Progenitor cell of endocrine pancreas (in vitro differentiated cells): ENCODE measurements at regions not wholly inside any gene's neighbourhood (a gene's known extent, or its start where the extent isn't known, plus 50 kb on each side); places are given as distances from the start of the nearest gene placed in this dataset.
"Not testable (repeated sequence)": the region's sequence is repeated elsewhere in the genome, so short reads cannot be mapped to it uniquely, and the experiment has no call there.

Experiments used
- DNase-seq: peaks from one replicate; pipeline ENCODE4 v3.0.0; 2021; ENCODE audit warnings: low spot score; ENCODE audit not compliant: unreplicated experiment
- H3K27ac Mint-ChIP-seq: 2 replicates; pipeline ENCODE4 v1.8.0; 2021; ENCODE audit warnings: mild to moderate bottlenecking, moderate library complexity, mixed read lengths
- H3K27me3 Mint-ChIP-seq: 2 replicates; pipeline ENCODE4 v1.8.0; 2021; ENCODE audit warnings: mixed read lengths
- H3K36me3 Mint-ChIP-seq: 2 replicates; pipeline ENCODE4 v1.8.0; 2022; ENCODE audit warnings: mixed read lengths; ENCODE audit not compliant: insufficient read depth
- H3K4me1 Mint-ChIP-seq: 2 replicates; pipeline ENCODE4 v1.8.0; 2021; ENCODE audit warnings: low read depth, mixed read lengths
- H3K4me3 Mint-ChIP-seq: 2 replicates; pipeline ENCODE4 v1.8.0; 2021; ENCODE audit warnings: low read depth, mild to moderate bottlenecking, moderate library complexity, mixed read lengths
- H3K9me3 Mint-ChIP-seq: 2 replicates; pipeline ENCODE4 v1.8.0; 2021; ENCODE audit warnings: low read depth, mixed read lengths
- CTCF ChIP-seq: fragments of 200-600 bp; sonication (generic); IDR thresholded peaks from one replicate; pipeline ENCODE4 v1.5.0; 2021; ENCODE audit warnings: antibody characterized with exemption, mild to moderate bottlenecking; ENCODE audit not compliant: unreplicated experiment

- TF ChIP-seq CTCF, result no peak
- H3K4me1 Mint-ChIP-seq, result no peaks in the 10 kb centered on the region
- H3K27ac Mint-ChIP-seq, result no peak overlapping the region
- H3K9me3 Mint-ChIP-seq, result no peaks in the 10 kb centered on the region
- no peaks in the 10 kb centered on the region for H3K36me3 Mint-ChIP-seq
- no peak overlapping the region for H3K4me3 Mint-ChIP-seq
- no peaks in the 10 kb centered on the region for H3K27me3 Mint-ChIP-seq
- DNase-seq, result no peak
Measured at GRCh38 chr6:112680091-112680490, 333.0 kb downstream of the RFPL4B start.

GRCh38 chr6:112682071-112682470, 334.9 kb downstream of the RFPL4B start:
- no peaks in the 10 kb centered on the region for H3K27me3 Mint-ChIP-seq
- H3K36me3 Mint-ChIP-seq, result no peaks in the 10 kb centered on the region
- H3K27ac Mint-ChIP-seq, result no peak overlapping the region
- DNase-seq, result no peak
- H3K9me3 Mint-ChIP-seq, result no peaks in the 10 kb centered on the region
- H3K4me1 Mint-ChIP-seq, result no peaks in the 10 kb centered on the region
- no peak for TF ChIP-seq CTCF
- no peak overlapping the region for H3K4me3 Mint-ChIP-seq

- no peaks in the 10 kb centered on the region for H3K36me3 Mint-ChIP-seq
Measured at GRCh38 chr6:112683106-112683505, 336.0 kb downstream of the RFPL4B start.

GRCh38 chr6:112683926-112684325, 336.8 kb downstream of the RFPL4B start:
- no peak overlapping the region for H3K4me3 Mint-ChIP-seq
- no peaks in the 10 kb centered on the region for H3K4me1 Mint-ChIP-seq
- TF ChIP-seq CTCF, result no peak
- H3K27ac Mint-ChIP-seq, result no peak overlapping the region
- peaks cover 4% of the 10 kb centered on the region for H3K9me3 Mint-ChIP-seq
- H3K36me3 Mint-ChIP-seq, result peaks cover 5% of the 10 kb centered on the region
- no peak for DNase-seq
- no peaks in the 10 kb centered on the region for H3K27me3 Mint-ChIP-seq

More at GRCh38 chr6:112683106-112683505, 336.0 kb downstream of the RFPL4B start:
- TF ChIP-seq CTCF, result no peak
- Mint-ChIP-seq H3K4me3 (no peak overlapping the region), H3K4me1 (no peaks in the 10 kb centered on the region), H3K27me3 (no peaks in the 10 kb centered on the region), H3K9me3 (no peaks in the 10 kb centered on the region), H3K27ac (no peak overlapping the region)
- DNase-seq, result no peak

- not testable (repeated sequence) for DNase-seq, H3K27ac Mint-ChIP-seq, H3K4me3 Mint-ChIP-seq, H3K27me3 Mint-ChIP-seq, H3K4me1 Mint-ChIP-seq, H3K9me3 Mint-ChIP-seq, H3K36me3 Mint-ChIP-seq
Measured at GRCh38 chr6:112685521-112686220, 338.5 kb downstream of the RFPL4B start.

- H3K27me3 Mint-ChIP-seq, DNase-seq, H3K27ac Mint-ChIP-seq, H3K4me3 Mint-ChIP-seq, H3K9me3 Mint-ChIP-seq, H3K36me3 Mint-ChIP-seq: not testable (repeated sequence)
- H3K4me1 Mint-ChIP-seq, result peaks cover 11% of the 10 kb centered on the region
Measured at GRCh38 chr6:112688487-112689165, 341.5 kb downstream of the RFPL4B start.

GRCh38 chr6:112689183-112689858, 342.2 kb downstream of the RFPL4B start:
- H3K27ac Mint-ChIP-seq, DNase-seq, H3K27me3 Mint-ChIP-seq, H3K4me3 Mint-ChIP-seq, H3K36me3 Mint-ChIP-seq, H3K9me3 Mint-ChIP-seq: not testable (repeated sequence)
- peaks cover 11% of the 10 kb centered on the region for H3K4me1 Mint-ChIP-seq
